Putamen (tissue), 1 donor: ENCODE measurements at regions not wholly inside any gene's neighbourhood (a gene's known extent, or its start where the extent isn't known, plus 50 kb on each side); places are given as distances from the start of the nearest gene placed in this dataset.
A peak's percentile ranks its signal among the peaks of the same experiment; 100 is the strongest.

Experiments used
- DNase-seq: peaks from one replicate; pipeline ENCODE4 v3.0.0-alpha.2; 2016; ENCODE audit warnings: low spot score

DNA sequence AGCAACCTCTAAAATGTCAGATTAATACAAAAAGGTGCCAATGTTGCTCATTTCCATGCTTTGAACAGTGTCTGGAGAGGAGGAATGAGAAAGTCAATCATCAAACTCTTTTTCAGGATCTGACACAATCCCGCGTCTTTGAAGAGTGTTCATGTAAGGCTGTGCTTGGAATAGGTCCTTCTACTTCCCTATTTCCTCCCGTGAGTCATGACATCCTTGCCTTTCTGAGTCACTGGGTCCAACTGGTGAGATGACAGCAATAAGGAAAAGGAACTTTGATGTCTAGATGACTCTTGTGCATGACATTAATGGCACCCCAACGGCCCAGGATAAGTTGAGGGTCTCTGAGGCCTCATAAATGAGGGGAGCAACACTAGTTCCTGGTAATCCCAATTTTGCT is 109.0 kb upstream of the CELF4 start:
- no peak for DNase-seq

DNA sequence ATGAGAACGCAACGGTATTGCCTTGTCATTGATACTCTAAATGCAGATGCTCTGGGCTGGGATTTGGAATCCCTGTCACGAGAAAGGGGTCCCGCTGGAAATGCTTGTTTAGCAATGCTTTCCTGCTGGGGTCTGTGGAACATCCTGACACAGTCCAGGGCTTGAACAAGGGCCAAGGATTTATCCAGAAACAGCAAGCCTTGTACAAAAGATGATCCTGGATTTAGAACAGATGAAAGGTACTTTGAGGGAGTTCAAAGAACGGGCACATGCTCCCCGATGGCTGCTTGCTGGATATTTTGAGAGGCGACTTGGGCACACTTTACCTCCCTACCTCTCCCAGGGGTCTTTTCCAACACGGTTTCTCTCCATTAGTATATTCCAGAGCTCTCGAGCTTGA is 108.1 kb upstream of the CELF4 start:
- no peak for DNase-seq

DNA sequence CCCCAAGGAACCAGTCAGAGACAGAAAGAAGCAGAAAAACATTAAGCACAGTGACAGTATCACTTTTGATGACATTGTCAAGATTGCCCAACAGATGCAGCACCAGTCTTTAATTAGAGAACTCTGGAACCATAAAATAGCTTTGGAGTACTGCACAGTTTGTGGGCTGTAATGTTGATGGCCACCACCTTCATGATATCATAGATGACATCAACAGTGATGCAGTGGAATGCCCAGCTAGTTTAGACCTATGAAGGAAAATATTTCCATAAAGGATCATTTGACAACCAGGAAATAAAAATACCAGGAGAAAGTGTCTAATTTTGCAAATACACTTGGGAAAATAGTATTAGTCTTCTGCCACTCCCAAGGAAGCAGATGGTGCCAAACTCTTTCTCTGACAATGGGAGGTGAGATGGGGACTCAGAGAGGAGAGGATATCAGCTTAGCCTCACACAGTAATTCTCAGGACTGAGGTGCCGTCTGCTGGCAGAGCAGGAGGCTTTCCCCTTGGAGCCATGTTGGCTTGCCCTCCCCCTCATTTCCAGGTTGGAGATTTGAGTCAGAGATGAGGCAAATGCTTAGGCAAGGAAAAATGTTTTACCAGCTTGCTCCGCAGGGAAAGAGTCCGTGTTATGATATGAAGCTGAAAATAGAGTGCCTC is 107.5 kb upstream of the CELF4 start:
- no peak for DNase-seq

DNA sequence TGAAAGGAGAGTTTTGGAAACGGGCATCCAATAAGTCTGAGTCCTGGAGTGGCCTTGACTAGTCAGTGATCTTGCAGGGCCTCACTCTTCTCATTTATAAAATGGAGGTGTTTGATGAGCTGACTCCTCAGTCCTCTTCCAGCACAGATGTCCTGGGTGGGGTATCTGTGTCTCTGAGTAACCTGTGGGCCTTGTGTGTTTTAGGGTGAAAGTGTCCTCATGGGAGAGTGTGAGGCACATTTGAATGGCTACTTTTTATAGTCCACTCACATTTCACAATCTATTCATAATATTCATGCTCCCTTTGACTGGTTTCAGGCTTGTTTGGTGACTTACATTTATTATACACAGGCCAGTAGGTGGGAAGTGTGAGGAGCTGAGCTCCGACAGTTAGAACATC is 106.4 kb upstream of the CELF4 start:
- DNase-seq: no peak

DNA sequence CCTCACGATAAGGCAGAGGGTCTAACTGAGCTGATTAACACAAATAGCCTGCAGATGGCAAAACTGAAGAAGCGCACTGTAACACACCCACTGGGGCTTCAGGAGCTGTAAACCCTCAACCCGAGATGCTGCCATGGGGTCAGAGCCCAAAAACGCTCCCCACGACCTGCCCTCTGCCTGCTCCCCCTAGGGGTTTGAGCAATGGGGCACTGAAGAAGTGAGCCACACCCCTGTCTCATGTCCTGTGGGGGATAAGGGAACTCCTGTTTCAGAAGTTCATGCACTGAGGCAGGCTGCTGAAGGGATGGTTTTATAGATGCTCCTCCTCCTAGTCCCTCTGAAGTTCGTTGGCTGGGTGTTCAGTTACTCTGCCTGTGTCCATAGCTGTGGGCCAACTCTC is 105.9 kb upstream of the CELF4 start:
- no peak for DNase-seq

DNA sequence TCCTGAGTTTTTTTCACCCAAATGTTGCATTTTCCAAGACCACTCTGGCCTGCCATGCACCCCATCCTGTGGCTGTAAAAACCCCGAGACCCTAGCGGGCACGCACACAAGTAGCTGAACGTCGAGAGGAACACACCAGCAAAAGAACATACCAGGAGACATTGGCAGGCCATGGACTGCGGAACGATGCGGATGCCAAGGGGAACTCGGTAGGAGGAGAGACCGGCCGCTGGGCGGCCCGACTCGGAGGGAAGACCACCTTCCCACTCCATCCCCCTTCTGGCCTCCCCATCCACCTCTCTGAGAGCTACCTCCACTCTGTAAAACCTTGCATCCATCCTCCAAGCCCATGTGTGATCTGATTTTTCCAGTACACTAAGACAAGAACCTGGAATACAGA is 105.5 kb upstream of the CELF4 start:
- no peak for DNase-seq

DNA sequence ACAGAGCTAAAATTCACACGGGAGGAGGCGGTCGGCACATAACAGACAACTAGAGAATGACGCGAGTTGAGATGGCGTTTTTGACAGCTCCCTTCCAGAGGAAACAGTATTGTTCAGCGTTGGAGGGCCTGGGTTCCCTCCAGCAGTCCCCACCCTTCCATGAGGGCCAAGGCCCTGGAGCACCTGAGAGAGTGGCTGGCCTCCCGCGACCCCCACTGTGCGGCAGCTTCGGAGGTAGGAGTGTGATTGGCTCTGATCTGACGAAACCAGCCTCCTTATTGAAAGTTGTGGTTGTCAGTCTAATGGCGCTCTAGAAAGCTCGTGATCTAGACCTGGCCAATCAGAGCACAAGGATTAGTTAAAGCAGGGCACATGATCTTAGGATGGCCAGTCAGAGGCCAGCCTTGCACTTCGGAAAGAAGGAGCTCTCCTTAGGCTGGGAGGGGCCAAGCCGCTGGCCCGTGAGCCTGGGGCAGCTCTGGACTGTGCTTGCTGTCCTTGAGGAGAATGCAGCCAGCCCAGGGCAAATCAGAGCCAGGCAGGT is 104.5 kb upstream of the CELF4 start:
- no peak for DNase-seq

DNA sequence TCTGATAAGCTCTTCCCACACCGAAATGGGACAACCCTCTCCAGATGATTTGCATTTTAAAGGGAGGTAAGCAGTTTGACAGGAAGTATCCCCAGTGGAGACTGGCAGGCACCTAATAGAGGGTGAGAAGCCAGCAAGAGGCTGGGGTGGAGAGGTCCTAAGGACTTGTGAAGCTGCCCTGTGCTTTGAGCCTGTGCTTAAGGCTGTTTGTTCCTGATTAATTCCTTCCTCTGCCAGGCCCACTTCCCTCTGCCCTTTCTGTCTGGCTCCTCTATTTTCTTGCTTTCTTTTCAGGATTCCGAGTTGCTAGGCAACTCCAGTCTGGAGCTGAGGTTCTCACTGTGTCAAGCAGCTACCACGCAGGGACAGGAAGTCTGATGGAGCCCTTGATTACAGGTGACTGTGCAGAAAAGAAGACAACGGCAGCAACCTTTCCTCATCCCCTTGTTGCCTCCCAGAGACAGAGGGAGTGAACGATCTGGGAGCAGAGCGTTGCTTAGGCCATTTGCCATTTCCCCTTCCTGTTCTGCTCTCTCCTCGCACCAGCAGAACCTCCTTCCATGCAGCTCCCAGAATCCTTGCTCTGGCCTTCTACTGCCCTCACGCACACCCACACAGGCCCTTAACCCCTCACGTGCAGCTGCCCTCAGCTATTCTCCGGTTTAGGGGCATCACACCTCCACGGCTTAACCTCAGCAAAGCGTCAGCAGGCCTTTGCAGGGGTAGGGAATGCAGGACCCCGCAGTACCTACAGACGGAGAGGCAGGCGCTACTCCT is 103.6 kb upstream of the CELF4 start:
- peak; percentile 66 for DNase-seq

DNA sequence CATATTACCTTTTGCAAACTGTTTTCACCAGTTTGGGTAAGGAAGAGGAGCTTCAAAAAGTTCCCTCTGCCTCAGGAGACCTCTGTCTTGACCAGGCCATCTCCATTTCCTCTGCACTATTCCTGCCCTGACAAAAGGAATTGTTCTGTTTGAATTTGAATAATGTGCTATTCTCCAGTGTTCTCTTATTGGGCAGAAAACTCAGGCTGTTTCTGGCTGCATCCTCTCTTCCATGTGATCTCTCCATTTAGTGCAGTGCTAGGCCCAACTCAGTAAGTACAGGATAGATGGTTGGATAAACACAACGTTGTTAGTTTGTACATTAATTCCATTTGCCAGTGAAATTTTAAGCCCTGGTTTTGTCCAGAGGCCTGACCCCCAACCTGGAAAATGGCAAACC is 102.2 kb upstream of the CELF4 start:
- no peak for DNase-seq

DNA sequence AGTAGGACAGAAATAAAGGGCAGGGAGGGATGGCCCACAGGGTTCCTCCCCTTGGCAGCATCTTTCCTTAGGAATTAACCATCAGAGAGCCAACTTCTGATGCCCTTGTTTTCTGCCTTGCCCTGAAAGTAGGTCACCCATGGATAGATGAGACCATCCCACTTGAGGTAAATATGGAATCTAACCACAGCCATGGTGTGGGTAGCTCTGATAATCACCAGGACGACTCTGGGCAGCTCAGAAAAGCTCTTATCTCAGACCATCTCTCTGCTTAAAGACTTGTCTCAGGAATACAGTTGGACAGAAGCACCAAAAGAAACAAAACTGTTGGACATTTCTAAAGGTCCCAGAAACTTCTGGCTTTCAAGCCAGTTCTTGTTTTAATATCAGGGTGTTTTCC is 101.4 kb upstream of the CELF4 start:
- no peak for DNase-seq

DNA sequence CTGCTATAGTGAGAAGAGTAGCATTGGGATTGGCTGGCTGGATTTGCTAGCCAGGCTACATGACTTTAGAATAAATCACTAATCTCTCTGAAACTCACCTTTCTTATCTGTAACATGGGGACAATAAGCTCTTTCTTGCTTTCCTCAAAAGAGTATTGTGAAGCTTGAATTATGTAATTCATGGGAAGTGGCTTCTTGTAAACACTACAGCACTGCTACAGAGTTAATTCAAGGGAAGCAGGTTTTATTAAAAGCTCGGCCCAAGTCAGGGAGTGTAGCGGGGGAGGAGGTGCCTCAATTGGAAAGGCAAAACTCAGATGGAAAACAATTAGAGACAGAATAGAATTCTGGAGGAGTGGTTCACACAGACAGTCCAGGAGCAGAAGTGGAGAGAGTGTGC is 100.9 kb upstream of the CELF4 start:
- no peak for DNase-seq

DNA sequence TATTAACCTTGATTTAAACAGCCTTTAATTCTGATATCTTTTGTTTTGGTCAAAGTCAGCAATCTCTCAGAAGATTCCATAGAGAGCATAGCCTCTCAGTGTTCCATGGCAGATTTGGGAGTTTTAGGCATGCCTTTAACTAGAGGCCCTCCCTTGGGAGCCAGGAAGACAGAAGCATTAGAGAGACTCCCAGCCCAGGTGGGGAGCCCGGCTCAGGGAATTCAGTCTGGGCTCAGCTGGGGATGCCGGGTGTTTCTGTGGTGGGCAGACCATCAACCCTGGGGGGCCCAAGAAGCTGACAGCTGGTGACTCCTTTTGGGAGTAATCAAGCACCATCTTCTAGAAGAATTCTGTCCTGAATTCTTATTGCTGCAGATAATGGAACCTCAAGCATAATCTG is 99.7 kb upstream of the CELF4 start:
- no peak for DNase-seq

DNA sequence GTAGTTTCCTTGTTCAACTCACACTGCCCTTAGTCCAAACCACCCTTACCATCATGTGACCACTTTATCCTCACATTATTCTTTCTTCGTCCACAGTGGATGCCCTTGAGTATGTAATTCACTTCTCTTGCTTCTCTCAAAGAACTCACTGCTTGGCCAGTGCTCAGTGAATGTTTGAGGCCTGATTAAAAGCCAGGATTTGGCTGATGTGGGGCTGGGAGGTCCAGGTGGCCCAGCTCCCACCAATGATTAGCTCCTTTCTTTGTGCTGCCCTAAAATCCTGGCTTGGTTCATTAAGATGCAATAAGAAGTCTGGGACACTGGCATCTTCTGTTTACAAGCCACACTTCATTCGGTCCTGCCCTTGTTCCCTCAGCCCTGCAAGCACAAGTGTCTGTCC is 97.8 kb upstream of the CELF4 start:
- DNase-seq: peak; percentile 57

DNA sequence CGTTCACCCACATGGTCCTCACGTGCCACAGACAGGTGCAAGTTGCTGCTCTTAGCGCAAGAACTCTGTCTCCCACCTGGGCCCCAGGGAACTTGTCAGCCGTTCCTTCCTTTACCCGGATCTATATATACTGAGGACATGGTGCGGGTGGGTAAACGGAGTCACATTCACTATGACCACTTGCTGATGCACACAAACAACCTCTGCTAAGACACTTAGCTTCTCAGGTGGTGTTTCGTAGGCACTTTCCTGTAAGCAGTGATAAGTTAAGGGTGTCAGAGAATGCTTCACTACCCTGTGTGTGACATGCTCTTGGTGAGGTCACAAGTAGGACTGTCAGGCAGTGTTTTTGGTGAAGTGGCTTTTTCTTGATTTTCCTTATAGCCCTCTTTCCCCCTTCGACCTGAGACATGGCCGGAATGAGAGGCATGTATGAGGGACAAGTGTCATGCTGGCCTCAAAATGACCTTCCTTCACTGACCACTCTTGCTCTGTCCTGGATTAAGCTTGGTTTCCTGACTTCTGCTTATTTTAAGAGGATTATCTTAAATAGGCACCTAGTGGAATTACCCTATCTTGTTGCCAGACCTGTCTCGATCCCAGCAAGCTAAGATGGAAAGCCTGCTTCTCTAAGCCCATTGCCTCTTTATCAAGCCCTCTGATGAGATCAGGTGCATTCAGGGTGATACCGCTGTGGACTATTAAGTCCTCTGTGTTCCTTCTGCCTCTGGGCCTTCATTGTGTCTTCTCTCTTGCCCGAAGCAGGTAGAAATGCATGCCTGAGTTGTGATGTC is 97.1 kb upstream of the CELF4 start:
- DNase-seq: no peak

DNA sequence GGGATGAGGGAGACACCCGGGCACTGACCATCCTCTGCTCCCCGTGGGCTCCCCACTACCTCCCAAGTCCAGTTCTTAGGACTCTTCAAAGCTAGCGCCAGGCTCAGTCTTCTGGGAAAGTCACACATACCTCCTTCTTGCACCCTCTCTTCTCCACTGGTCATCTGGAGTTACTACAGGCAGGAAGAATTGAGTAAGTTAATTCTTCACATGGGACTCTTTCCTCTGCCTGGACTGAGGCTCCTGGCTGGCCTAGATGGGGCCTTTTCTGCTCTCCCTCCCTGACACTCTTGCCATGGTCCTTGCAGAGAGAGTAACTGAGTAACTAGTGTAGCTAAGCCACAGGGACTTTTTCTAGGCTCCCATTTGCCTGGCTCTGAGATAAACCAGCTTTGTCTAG is 96.5 kb upstream of the CELF4 start:
- DNase-seq: no peak

DNA sequence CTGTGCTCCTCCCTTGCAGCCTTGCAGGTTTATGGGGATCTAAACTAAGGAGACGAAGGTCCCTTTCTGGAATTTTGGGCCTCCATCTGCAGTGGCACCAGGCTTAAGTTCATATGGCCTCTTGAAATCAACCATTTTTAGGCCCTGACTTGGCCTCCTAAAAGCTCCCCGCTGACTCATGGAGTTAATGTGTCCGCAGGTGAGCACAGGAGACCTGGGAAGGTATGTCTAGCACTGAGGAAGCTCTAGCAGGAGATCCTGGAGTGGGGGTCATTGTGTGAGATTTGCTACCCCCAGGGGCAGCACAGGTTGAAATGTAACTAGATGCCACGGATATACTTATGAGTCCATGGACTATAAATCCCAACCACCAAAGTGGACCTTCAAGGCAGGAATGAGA is 95.9 kb upstream of the CELF4 start:
- DNase-seq: no peak

DNA sequence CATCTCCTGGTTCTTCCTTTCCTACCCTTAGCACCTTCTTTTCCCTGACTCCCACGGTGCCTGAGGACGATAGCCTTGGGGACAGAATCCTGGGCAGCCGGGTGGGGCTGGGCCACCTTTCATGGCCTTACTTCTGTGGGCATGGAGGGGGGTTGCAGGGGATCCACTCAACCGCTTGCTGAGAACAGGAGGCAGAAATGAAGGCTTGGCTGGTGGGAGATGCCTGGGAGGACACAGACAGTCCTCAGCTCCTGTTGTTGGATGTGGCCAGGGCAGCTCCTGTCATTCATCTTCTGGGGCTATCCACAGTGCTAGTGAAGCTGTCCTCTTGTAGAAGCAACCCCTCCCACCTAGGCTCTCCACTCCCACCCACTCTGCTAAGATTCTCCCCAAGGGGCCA is 95.5 kb upstream of the CELF4 start:
- DNase-seq: no peak

DNA sequence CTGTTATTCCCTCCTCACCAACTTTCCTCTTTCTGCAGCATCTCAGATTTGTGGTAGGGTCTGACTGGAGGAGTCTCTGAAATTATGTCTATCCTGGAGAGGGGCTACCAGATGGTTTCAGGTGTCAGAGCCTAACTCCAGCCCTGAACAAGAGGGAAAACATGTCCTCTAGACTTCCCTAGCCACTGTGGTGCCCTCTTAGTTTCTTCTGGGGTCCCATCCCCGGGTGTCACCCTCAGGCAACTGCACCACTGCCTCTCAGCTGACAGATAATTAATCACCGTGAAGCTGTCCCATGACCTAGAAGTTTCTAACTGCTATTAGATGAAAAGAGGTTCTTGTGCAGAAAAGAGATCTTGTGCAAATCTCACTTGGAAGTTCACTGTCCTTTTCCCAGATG is 95.1 kb upstream of the CELF4 start:
- no peak for DNase-seq

DNA sequence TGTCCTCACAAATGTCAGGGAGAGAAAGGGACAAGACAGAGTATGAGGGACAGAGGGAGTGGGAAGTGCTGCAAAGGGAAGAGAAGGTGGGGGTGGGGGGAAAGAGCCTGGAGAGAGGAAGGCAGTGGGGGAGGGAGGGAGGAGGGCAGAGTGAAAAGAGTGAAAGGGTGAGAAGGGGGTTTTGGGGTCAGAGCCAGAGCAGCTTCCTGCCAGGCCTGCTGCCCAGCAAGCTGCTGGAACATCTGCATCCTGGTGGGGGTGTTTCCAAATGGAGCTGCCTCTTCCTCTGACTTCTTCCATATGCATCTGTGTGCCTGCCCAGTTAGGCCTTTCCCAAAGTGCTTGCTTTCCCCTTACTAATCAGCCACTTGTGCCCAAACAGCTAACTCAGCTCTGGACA is 94.3 kb upstream of the CELF4 start:
- DNase-seq: no peak

DNA sequence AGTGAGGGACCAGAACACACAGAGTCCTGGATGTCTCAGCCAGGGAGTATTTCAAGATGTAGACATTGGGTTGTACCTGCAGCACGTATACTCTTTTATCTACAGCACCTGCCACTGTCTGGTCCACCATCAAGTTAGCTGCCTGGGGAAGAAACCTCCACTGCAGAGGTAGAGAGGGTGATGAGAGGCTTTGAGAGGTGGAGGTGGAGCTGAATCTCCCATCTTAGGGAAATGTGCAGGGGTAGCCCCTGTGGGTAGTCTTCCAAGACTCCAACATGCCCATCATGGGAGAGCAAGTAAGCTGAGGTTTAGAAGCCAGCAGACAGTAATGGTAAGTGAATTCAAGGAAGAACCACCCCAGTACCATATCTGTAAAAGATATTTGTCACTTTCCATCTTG is 93.3 kb upstream of the CELF4 start:
- DNase-seq: no peak

DNA sequence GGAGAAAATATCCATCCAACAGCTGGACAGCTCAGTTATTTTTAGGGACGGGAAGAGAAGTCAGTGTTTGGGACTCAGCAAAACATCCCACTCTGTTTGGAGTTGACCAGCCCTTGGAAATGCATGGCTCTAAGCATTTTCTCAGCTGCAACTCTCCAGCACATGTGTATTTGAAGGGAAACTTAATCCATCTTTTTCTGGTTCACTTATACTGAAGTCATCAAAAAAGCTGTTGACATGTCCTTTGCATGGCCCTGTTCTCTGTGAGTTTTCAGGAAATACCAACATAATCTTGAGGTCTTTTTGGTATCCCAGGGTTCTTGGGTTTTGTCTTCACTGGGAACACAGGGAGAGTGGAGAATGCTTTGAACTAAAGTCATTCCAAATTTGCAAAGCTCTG is 91.9 kb upstream of the CELF4 start:
- no peak for DNase-seq

DNA sequence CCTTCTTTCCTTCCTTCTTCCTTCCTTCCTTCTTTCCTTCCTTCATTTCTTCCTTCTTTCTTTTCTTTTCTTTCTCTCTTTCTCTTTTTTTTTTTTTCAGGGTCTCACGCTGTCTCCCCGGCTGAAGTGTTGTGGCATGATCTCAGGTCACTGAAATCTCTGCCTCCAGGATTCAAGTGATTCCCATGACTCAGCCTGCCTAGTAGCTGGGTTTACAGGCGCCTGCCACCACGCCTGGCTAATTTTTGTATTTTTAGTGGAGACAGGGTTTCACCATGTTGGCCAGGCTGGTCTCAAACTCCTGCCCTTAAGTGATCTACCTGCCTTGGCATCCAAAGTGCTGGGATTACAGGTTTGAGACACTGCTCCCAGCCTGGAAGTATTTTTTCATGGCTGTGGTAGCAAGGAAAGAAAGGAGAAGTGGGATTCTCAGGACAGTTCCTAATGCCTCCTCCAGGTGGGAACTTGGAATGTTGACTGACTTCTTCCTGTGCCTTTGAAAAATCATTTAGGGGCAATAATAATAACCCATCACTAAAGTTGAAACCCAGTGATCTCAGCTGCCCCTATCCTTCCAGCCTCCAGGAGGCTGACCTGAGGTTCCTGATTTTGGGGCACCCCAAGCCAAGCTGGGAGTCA is 89.3 kb upstream of the CELF4 start:
- DNase-seq: no peak
